HG02973 (cell line): ENCODE measurements at regions not wholly inside any gene's neighbourhood (a gene's known extent, or its start where the extent isn't known, plus 50 kb on each side); places are given as distances from the start of the nearest gene placed in this dataset.
A peak's percentile ranks its signal among the peaks of the same experiment; 100 is the strongest.
"Not testable (repeated sequence)": the region's sequence is repeated elsewhere in the genome, so short reads cannot be mapped to it uniquely, and the experiment has no call there.

ENCODE experiments used
- ATAC-seq: cut with Tn5 transposase; IDR thresholded peaks from one replicate; pipeline ENCODE4 v1.9.1; 2021; ENCODE audit warnings: moderate library complexity; ENCODE audit not compliant: unreplicated experiment

DNA sequence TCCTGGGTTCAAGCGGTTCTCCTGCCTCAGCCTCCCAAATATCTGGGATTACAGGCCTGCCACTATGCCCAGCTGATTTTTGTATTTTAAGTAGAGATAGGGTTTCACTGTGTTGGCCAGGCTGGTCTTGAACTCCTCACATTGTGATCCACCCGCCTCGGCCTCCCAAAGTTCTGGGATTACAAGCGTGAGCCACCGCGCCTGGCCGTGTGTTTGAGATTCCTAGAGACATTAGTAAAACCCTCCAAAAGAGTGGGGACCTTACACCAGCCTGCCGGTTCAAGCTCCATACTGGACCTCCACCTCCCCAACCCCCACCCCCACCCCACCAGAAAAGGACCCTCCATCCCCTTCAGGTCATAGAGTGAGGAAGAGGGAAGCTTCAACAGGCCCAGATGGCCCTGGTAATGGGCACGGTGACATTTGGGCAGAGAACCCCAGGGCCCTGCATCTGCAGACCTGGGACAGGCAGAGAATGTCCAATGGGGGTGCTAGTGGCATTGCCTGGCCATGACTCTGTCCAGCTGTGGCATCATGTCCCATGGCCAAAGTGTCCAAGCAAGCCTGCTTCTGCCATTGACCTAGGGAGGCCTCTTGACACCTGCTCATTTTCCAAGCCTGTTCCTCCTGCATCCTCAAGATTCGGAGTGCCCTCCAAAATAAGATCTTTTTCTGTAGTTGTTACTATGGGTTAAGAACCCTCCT is 108.9 kb upstream of the KLF13 start:
- ATAC-seq, result no peak

DNA sequence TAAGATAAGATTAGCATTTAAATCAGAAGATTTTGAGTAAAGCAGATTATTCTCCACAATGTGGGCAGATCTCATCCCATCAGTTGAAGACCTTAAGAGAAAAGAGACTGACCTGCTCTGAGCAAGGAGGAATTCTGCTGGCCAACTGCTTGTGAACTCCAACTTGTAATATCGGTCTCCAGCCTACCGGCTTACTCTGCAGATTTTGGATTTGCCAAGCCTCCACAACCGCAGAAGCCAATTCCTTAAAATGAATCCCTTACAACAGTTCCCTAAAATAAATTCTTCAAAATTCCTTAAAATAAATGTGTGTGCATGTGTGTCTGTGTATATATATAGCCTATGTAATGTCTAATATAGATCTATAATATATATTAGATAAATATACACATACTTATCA is 107.4 kb upstream of the KLF13 start:
- ATAC-seq, result no peak

DNA sequence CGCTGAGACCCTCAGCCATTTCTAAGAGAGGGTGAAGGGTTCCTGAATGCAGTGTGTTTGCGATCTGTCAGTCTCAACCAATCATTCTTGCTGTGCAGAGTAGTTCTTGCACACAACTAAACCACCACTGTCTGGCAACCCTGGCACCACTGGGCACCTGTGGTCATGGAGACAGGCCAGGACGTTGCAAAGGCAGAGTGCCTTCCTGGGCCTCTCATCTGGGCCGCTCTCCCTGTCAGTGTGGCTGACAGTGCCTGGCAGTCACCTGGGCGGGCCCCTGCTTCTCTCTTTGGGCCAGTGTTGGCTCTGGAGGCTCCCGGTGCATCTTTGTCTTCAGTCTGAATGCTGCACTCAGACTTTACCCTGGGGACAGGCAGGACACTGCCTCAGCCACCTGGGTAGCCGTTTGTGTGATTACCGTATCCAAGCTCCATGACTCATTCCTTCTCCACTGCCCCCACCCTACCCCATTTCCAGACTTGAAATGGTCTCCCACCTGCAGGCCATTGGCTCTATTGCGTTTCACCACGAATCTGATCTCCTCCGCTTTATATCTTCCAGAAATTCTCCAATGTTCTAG is 104.6 kb upstream of the KLF13 start:
- ATAC-seq, result no peak

DNA sequence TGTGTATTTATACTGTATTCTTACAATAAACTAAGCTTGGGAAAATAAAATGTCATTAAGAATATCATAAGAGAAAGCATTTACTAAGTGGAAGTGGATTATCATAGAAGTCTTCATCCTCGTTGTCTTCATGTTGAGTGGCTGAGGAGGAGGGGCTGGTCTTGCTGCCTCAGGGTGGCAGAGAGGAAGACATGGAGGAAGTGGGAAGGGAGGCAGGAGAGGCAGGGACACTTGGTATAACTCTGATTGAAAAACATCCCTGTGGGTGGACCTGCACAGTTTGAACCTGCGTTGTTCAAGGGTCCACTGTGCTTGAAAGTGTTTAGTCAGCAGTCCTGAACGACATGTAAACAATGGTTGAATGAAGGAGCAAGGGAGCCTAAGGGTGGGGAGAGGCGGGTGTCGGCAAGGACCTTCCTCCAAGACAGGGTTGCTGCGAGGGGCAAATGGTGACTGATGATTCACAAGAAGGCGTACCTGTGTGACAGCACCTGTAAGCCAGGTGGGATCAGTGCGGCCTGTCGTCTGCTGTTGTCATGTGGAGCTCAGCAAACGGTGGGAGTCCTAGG is 103.8 kb upstream of the KLF13 start:
- no peak for ATAC-seq

DNA sequence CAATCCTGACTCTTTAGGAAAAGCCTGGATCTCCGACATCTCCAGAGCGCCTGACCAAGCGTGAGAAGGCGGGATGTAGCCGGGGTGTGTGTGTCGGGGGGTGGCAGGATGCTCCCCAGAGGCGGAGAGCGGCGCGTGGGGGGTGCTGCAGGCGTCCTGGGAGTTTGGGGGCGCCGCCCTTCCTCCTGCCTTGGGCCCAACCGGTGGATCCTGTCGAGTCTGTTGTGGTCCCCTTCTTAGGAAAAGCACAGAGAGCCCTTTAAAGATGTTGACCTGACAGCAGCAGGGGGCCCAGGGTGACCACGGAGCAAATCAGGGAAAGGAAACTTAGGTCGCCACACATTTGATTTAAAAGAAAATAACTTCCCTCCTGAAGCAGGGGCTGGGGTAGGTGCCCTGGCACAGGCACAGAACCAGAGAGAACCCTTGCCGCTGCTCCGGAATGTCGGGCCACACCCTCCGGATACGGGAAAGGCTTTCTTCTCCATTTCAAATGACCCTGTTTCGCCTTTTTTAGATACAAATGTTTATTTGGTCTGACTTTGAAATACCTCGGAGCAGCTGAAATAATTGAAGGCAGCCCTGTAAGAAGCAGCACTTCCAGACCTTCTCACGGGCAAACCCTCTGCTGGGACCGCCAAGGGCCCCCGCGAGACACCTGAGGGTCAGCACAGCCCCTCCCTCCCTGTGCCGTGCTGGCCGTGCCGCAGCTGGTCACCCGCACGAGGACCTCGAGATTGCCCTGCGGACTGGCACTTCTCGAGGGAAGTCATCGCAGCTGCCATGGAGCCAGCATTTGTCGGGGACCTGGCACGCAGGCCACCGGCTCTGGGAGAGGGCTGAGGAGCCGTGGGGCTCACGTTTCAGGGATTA is 102.9 kb upstream of the KLF13 start:
- no peak for ATAC-seq

DNA sequence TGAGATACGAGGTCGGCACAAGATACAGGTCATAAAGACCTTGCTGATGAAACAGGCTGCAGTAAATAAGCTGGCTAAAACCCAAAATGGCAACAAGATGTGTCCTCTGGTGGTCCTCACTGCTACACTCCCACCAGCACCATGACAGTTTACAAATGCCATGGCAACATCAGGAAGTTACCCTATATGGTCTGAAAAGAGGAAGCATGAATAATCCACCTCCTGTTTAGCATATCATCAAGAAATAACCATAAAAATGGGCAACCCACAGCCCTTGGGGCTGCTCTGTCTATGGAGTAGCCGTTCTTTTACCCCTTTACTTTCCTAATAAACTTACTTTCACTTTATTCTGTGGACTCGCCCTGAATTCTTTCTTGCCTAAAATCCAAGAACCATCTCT is 102.0 kb upstream of the KLF13 start:
- not testable (repeated sequence) for ATAC-seq

DNA sequence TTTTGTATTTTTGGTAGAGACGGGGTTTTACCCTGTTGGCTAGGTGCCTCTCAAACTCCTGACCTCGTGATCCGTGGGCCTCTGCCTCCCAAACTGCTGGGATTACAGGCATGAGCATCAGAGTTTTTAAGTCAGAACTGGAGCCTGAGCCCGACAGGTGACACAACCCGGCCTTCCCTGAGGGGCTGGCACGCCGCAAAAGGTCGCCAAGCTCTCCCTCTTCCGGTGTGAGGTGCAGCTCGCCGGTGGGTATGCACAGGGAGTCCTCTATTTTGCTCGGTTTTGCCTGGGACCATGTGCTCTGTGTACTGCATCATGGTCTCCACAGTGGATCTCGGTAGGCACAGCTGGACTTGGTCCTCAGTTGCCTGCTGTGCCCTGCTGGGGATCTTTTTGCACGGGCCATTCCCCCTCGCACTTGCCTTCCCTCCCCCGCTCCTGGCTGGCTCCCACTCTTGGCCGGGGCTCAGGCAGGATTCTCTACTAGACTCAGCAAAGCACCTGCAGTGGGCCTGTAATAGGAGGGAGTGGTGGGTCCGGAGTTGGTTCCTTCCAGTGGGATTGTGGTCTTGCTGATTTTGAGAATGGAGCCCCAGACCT is 101.2 kb upstream of the KLF13 start:
- no peak for ATAC-seq

DNA sequence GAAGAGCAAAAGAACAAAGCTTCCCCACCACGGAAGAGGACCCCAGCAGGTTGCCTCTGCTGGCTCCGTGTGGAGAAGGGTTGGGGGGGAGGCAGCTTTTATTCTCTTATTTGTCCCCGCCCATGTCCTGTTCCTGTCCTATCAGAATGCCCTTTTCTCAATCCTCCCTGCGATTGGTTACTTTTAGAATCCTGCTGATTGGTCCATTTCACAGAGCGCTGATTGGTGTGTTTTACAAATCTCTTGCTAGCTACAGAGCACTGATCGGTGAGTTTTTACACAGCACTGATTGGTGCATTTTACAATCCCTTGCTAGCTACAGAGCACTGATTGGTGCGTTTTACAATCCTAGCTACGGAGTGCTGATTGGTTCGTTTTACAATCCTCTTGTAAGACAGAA is 100.6 kb upstream of the KLF13 start:
- no peak for ATAC-seq

DNA sequence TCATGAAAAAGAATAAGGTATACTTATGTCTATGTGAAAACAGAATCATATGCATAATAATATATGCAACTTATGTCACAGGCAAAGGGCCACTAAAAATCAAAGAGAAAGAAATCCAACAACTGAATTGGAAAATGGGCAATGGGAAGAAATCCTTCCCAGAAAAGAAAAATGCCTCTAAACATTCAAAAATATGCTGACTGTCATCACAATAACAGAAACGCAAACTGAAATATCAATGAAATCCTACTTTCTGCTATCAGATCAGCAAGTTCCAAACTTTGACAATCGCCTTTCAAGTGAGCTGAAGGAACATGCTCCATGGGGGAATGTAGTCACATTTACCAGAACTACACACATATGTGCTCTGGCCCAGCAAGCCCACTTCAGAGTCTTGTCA is 99.4 kb upstream of the KLF13 start:
- ATAC-seq, result no peak

DNA sequence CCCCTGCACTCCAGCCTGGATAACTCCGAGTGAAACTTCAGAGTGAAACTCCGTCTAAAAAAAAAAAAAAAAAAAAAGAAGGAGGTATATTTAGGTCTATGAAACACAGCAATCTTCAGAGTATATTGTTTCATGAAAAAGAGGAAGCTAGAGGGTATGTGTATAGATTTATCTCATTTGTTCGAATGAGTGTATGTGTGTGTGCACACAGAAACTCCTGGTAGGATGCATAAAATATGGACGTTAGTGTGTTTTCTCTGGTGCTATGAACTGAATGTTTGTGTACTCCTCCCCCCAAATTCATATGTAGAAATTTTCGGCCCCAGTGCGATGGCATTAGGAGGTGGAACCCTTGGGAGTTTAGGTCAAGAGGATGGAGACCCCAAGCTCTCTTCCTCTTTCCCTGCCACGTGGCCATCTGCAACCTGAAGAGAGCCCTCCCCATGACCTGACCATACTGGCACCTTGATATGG is 98.6 kb upstream of the KLF13 start:
- no peak for ATAC-seq

DNA sequence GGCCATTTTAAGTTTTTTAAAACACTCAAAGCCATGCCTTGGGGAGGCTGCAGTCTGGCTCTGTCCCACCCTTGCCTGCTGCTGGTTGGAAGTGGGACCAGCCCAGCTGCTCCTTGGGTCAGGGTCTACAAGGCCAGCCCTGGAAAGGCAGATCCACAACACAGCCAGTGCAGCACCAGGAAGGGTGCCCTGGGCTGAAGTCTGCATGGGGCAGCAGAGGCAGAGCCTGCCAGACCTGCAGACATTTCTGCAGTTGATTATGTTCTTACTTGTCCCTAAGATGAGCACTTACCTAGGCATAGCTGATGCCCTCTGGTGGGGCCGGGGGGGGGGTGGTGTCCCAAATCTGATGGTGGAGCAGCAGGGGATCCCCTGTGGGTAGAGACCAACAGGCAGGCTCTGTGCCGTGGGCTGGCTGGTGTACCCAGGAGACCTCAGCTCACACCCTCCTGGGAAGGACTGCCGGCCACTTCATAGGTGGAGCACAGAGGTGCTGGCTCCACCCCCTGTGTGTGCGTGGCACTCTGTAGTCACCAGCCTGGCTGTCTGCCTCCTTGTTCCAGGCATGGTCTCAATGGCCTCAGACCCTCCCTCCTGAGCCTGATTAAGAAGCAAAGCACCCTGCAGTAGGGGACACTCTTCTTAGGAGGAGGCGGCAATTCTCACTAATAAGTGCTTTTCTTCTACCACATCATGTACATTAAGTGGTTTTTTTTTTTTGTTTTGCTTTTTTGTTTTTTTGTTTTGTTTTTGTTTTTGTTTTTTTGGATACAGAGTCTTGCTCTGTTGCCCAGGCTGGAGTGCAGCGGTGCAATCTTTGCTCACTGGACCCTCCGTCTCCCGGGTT is 97.4 kb upstream of the KLF13 start:
- peak; percentile 50 for ATAC-seq

DNA sequence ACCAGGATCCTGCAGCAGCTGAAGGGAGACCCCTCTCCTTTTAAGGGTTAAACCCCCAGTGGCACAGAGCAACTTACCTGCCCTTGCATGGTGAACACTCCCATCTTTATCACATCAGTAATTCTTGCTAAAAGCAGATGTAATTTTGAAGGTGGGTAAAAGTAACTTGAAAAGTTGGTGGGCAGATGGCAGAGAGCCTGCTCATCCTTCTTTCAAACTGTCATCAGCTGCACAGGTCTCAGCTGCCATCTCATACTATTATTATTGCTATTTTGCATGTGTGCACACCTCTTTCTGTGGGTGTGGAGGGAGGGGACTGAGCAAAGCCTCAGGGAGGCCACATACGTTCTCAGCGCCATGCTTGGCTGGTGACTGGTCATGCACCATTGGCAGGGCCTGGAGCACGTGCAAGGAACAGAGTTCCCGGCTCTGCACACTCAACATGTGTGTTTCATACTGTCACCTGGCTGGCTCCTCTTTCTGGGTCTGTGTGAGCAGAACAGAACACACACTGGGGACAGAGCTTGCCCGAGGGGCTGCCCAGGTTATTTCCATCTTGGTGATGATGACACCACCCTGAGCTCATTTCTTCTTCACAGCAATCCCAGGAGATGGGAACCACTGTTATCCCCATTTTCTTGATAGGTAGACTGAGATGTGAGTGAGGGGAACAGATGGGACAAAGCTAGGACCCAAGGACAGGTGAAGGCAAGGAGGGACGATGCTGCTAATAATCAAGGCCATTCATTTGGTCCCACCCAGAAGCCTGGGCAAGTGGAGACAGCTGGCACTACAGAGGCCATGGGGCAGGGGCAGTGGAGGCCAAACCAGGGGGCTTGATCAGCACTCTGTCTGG is 95.8 kb upstream of the KLF13 start:
- peak; percentile 79 for ATAC-seq

DNA sequence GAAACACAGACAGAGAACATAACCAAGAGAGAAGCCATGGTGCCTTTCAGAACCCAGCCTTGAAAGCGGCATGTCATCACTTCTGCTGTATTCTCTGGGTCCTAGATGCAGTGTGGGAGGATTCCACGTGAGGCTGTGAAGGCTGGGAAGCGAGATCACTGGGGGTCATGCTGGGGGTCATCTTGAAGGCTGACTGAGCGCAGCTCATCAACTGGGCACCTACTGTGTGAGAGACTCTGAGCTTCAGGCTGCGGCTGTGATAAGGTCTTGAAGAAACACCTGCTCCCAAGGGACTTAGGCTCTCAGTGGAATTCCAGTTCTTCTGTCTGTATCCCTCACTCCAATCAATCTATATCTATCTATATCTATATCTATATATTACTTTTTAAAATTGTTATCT is 91.8 kb upstream of the KLF13 start:
- no peak for ATAC-seq

DNA sequence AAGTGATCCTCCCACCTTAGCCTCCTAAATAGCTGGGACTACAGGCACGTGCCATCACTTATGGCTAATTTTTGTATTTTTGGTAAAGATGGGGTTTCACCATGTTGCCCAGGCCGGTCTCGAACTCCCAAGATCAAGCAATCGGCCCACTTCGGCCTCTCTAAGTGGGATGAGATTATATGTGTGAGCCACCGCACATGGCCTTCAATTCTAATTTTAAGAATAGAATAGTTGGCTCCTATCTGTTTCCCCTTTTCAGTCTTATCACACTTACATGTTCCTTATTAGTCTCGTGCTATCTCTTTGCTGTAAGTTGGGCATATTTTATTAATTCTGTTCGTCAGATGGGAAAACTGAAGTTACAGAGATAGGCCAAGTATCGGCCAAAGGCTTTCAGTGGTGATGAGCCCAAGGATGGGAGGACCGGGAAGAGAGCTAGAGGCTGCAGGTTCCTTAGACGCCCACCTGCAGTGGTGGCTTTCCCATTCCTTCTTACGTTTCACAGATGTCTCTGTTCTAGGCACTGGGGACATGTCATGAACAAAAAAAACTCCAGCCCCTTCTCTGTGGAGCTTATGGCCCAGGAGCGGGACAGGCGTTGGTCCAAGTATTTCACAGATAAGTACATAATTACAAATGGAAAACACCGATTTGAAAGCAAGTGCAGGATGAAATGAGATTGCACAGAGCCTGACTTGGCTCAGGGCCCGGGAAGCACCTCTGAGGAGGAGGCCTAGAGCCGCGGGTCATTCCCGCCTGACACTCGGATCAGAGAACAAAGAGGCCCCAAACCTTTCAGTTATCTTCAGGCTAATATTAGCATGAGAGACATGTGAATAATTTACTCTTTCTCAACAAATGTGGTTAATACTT is 91.1 kb upstream of the KLF13 start:
- ATAC-seq, result no peak

DNA sequence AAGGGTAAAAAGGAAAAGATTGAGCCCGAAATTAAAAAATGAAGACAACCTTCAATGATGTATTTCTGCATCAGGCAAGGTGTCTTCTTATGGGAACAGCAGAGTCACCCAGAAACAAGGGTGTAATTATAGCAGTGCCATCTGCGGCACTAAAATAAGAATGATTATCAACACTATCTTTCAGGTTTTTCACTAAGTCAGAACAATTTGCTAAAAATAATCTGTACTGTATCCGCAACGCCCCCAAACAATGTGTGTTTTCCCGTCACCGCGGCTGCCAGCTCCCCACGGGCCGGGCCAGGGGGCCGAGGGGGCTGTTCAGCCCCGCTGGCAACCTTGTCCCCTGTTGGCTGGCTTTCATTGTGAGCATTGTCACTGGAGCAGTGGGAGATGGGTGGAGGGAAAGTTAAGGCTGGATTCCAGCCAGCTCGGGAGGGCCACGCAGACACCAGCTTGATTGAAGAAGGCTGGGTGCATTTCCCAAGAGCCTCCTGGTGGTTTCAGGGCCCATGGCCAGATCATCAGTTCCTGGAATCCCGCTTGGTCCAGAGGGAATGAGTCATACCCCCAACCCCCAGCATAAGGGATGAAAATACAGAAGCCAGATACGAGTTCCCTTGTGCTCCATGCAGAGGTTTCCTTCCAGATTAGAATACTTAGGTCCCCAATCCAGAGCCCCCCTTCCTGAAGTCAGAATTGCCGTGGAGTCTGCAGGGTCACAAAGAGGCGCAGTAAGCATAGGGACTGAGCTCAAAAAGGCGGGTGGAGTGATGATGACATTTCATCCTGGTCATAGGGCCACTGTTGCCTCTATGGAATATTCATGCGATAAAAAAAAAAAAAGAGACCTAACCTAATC is 90.2 kb upstream of the KLF13 start:
- no peak for ATAC-seq

DNA sequence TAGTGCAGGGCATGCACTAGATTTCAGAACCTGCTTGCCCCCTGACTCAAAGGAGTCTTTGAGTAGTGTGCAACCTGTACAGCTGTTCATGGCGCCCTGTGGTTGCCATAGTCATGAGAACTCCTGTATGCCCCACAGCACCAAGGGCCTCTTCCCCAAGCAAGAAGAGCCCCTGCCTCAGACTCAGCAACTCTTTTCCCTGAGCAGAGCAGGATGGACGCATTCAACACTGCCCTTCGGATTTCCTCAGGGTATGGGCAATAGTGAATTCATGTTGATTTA is 89.7 kb upstream of the KLF13 start:
- no peak for ATAC-seq

DNA sequence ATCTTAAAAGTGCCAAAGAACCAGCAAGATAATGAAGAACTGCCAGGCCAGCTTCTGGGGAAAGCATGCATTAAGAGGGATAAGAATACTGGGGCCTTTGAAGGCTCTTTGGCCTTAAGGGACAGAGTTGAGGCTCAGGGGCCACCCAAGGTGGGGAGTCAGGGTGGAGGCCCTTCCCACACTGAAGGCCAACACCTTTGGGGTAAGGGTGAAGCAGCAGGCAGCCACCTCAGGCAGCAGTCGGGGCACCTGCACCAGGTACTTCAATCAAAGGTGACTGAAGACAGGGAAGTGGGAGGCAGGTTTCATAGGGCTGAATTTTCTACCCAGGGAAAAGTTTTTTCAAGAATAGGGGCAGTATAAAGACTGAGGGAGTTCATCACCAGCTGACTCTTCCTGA is 87.7 kb upstream of the KLF13 start:
- no peak for ATAC-seq

DNA sequence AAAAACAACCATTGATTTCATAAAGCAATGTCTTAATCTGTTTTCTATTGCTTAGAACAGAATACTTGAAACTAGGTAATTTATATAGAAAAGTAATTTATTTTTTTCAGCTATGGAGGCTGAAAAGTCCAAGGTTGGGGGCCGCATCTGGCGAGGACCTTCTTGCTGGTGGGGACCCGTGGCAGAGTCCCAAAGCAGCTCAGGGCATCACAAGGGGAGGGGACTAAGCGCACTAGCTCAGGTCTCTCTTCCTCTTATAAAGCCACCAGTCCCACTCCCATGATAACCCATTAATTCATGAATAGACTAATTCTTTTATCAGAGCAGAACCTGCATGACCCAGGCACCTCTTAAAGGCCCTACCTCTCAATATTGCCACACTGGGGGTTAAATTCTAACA is 87.2 kb upstream of the KLF13 start:
- no peak for ATAC-seq
